ENCODE measurements at regions not wholly inside any gene's neighbourhood (a gene's known extent, or its start where the extent isn't known, plus 50 kb on each side); places are given as distances from the start of the nearest gene placed in this dataset.

GRCh38 chr13:20291037-20291436, 58.9 kb upstream of the GJB6 start:
- peaks cover 3% of the 10 kb centered on the region for H3K9me3 ChIP-seq (ENCODE audit: control insufficient read depth, insufficient read depth, low read length)
- H3K4me1 ChIP-seq (ENCODE audit: control insufficient read depth, insufficient read depth, low read length), result no peaks in the 10 kb centered on the region
- H3K27me3 ChIP-seq (ENCODE audit: control insufficient read depth, insufficient read depth, low read length), result no peaks in the 10 kb centered on the region
- H3K36me3 ChIP-seq (ENCODE audit: control insufficient read depth, insufficient read depth, low read length), result no peaks in the 10 kb centered on the region
- H3K4me3 ChIP-seq (ENCODE audit: low read depth, low read length), result no peak overlapping the region
- no peak overlapping the region for H3K9ac ChIP-seq (ENCODE audit: low read depth, low read length)

GRCh38 chr13:20288561-20288960, 56.4 kb upstream of the GJB6 start:
- no peak overlapping the region for H3K4me3 ChIP-seq (ENCODE audit: low read depth, low read length)
- H3K36me3 ChIP-seq (ENCODE audit: control insufficient read depth, insufficient read depth, low read length), result no peaks in the 10 kb centered on the region
- no peaks in the 10 kb centered on the region for H3K27me3 ChIP-seq (ENCODE audit: control insufficient read depth, insufficient read depth, low read length)
- H3K4me1 ChIP-seq (ENCODE audit: control insufficient read depth, insufficient read depth, low read length), result no peaks in the 10 kb centered on the region
- no peak overlapping the region for H3K9ac ChIP-seq (ENCODE audit: low read depth, low read length)
- peaks cover 13% of the 10 kb centered on the region for H3K9me3 ChIP-seq (ENCODE audit: control insufficient read depth, insufficient read depth, low read length)

- no peaks in the 10 kb centered on the region for H3K36me3 ChIP-seq (ENCODE audit: control insufficient read depth, insufficient read depth, low read length)
- H3K27me3 ChIP-seq (ENCODE audit: control insufficient read depth, insufficient read depth, low read length), result no peaks in the 10 kb centered on the region
- H3K9ac ChIP-seq (ENCODE audit: low read depth, low read length), result no peak overlapping the region
- H3K4me3 ChIP-seq (ENCODE audit: low read depth, low read length), result no peak overlapping the region
- peaks cover 13% of the 10 kb centered on the region for H3K9me3 ChIP-seq (ENCODE audit: control insufficient read depth, insufficient read depth, low read length)
- no peaks in the 10 kb centered on the region for H3K4me1 ChIP-seq (ENCODE audit: control insufficient read depth, insufficient read depth, low read length)
These were observed 55.9 kb upstream of the GJB6 start for GRCh38 chr13:20287976-20288375.

GRCh38 chr13:20285530-20285929, 53.4 kb upstream of the GJB6 start:
- H3K4me1 ChIP-seq (ENCODE audit: control insufficient read depth, insufficient read depth, low read length), result no peaks in the 10 kb centered on the region

More at GRCh38 chr13:20285530-20285929, 53.4 kb upstream of the GJB6 start:
- H3K36me3 ChIP-seq (ENCODE audit: control insufficient read depth, insufficient read depth, low read length), result no peaks in the 10 kb centered on the region
- no peak overlapping the region for H3K9ac ChIP-seq (ENCODE audit: low read depth, low read length)
- no peaks in the 10 kb centered on the region for H3K27me3 ChIP-seq (ENCODE audit: control insufficient read depth, insufficient read depth, low read length)
- no peak overlapping the region for H3K4me3 ChIP-seq (ENCODE audit: low read depth, low read length)
- peaks cover 13% of the 10 kb centered on the region for H3K9me3 ChIP-seq (ENCODE audit: control insufficient read depth, insufficient read depth, low read length)

Measured in iPS-15b (cell line).